IMR-90 (cell line): ENCODE measurements at regions not wholly inside any gene's neighbourhood (a gene's known extent, or its start where the extent isn't known, plus 50 kb on each side); places are given as distances from the start of the nearest gene placed in this dataset.

Experiments used
- ATAC-seq: fragments of 200-7000 bp; cut with Tn5 transposase; 2 replicates; pipeline ENCODE4 v1.9.1; 2020; ENCODE audit warnings: low read depth, mild to moderate bottlenecking, moderate library complexity
- BruUV-seq: library from RNA; stranded (reverse); fragments of 400-500 nt; replicated peaks from 2 replicates; lab custom pipeline; 2021; lab: Mats Ljungman, UMichigan
- CTCF ChIA-PET: fragments of 300-600 bp; formaldehyde crosslinking; extraction: SDS; loops from one replicate; lab custom pipeline; 2021; ENCODE audit warnings: antibody characterized with exemption; lab: Yijun Ruan, JAX
- POLR2A ChIA-PET: fragments of 300-600 bp; sonication (Branson Sonifier 250); formaldehyde crosslinking; loops from one replicate; lab custom pipeline; 2022; ENCODE audit warnings: antibody characterized with exemption; ENCODE audit not compliant: unreplicated experiment; lab: Charles Lee
- DNase-seq: peaks from one replicate; pipeline ENCODE4 v3.0.0; 2013
- H2AFZ ChIP-seq: replicated peaks from 2 replicates; pipeline ENCODE3; 2013; ENCODE audit warnings: low read length, mild to moderate bottlenecking; ENCODE audit not compliant: poor library complexity
- H2AK5ac ChIP-seq: 2 replicates; pipeline ENCODE4 v1.6.1; 2013; ENCODE audit warnings: low read depth, low read length, inconsistent platforms
- H2AK9ac ChIP-seq: replicated peaks from 2 replicates; pipeline ENCODE3; 2013; ENCODE audit warnings: mild to moderate bottlenecking, low read depth, low read length, moderate library complexity; ENCODE audit not compliant: poor library complexity
- H2BK120ac ChIP-seq: 2 replicates; pipeline ENCODE4 v1.6.1; 2013; ENCODE audit warnings: low read depth, low read length, inconsistent platforms
- H2BK15ac ChIP-seq: 3 replicates; pipeline ENCODE4 v1.6.1; 2013; ENCODE audit warnings: low read depth, low read length, inconsistent platforms
- H2BK20ac ChIP-seq: 2 replicates; pipeline ENCODE4 v1.6.1; 2013; ENCODE audit warnings: low read depth, mild to moderate bottlenecking, inconsistent platforms, low read length, moderate library complexity
- H2BK5ac ChIP-seq: 2 replicates; pipeline ENCODE4 v1.6.1; 2013; ENCODE audit warnings: mild to moderate bottlenecking, low read depth, low read length, inconsistent platforms; ENCODE audit not compliant: poor library complexity, severe bottlenecking
- H3K14ac ChIP-seq: replicated peaks from 2 replicates; pipeline ENCODE4 v1.6.1; 2013; ENCODE audit warnings: low read depth, low read length, inconsistent platforms
- H3K18ac ChIP-seq: 2 replicates; pipeline ENCODE4 v1.6.1; 2013; ENCODE audit warnings: low read depth, low read length, control low read depth
- H3K23ac ChIP-seq: 2 replicates; pipeline ENCODE4 v1.6.1; 2013; ENCODE audit warnings: low read depth, low read length, inconsistent platforms
- H3K27ac ChIP-seq: 2 replicates; pipeline ENCODE4 v1.5.1; 2013; ENCODE audit warnings: mild to moderate bottlenecking, control low read depth, low read length; ENCODE audit not compliant: insufficient read depth
- H3K27me3 ChIP-seq: 2 replicates; pipeline ENCODE4 v1.6.1; 2013; ENCODE audit warnings: low read length; ENCODE audit not compliant: control insufficient read depth, insufficient read depth
- H3K36me3 ChIP-seq: 2 replicates; pipeline ENCODE4 v1.6.1; 2013; ENCODE audit warnings: low read length, mixed read lengths; ENCODE audit not compliant: control insufficient read depth, insufficient read depth
- H3K4ac ChIP-seq: 2 replicates; pipeline ENCODE4 v1.6.1; 2013; ENCODE audit warnings: low read depth, low read length, inconsistent platforms
- H3K4me1 ChIP-seq: 2 replicates; pipeline ENCODE4 v1.6.1; 2013; ENCODE audit warnings: low read length, mixed read lengths; ENCODE audit not compliant: control insufficient read depth, insufficient read depth
- H3K4me2 ChIP-seq: 2 replicates; pipeline ENCODE4 v1.6.1; 2013; ENCODE audit warnings: low read depth, mild to moderate bottlenecking, control low read depth, low read length, moderate library complexity
- H3K4me3 ChIP-seq: 2 replicates; pipeline ENCODE4 v1.5.1; 2013; ENCODE audit warnings: low read depth, mild to moderate bottlenecking, control low read depth, low read length, moderate library complexity; ENCODE audit not compliant: insufficient read depth
- H3K56ac ChIP-seq: 2 replicates; pipeline ENCODE4 v1.6.1; 2013; ENCODE audit warnings: low read length, inconsistent platforms; ENCODE audit not compliant: insufficient read depth; ENCODE audit errors: extremely low read depth
- H3K79me1 ChIP-seq, 2 experiments: 2 replicates each; pipeline ENCODE4 v1.6.1; 2013; ENCODE audit warnings: low read length in 2 of 2, inconsistent platforms in 1 of 2, low read depth in 1 of 2
- H3K9ac ChIP-seq: 2 replicates; pipeline ENCODE4 v1.6.1; 2013; ENCODE audit warnings: low read depth, low read length, control low read depth
- H3K9me1 ChIP-seq: 2 replicates; pipeline ENCODE4 v1.6.1; 2013; ENCODE audit warnings: low read length, inconsistent platforms; ENCODE audit not compliant: insufficient read depth
- H3K9me3 ChIP-seq: 2 replicates; pipeline ENCODE4 v1.6.1; 2013; ENCODE audit warnings: low read length; ENCODE audit not compliant: control insufficient read depth, insufficient read depth
- H4K20me1 ChIP-seq: 2 replicates; pipeline ENCODE4 v1.6.1; 2013; ENCODE audit warnings: low read length, inconsistent platforms; ENCODE audit not compliant: insufficient read depth
- H4K5ac ChIP-seq: 2 replicates; pipeline ENCODE4 v1.6.1; 2013; ENCODE audit warnings: mild to moderate bottlenecking, low read depth, low read length, control low read depth
- H4K8ac ChIP-seq, 2 experiments: 2 replicates each; pipeline ENCODE4 v1.6.1; 2013; ENCODE audit warnings: low read depth in 2 of 2, low read length in 2 of 2, control low read depth in 1 of 2, inconsistent platforms in 1 of 2
- H4K91ac ChIP-seq: 2 replicates; pipeline ENCODE4 v1.6.1; 2013; ENCODE audit warnings: low read depth, low read length, inconsistent platforms; ENCODE audit not compliant: insufficient read depth
- RFX5 ChIP-seq: IDR thresholded peaks from 2 replicates; pipeline ENCODE4 v1.8.0; 2012; ENCODE audit warnings: low read depth, mild to moderate bottlenecking, low read length, moderate library complexity
- WGBS, 2 experiments: methylation state at CpG; one replicate each; pipeline versions ENCODE4 v1.1.5 to v1.1.7; 2013; ENCODE audit warnings: missing lambda C conversion rate in 2 of 2; ENCODE audit not compliant: insufficient read length in 1 of 2; ENCODE audit errors: extremely low coverage in 2 of 2; 5-methylcytosine and 5-hydroxymethylcytosine counted together
- dilution Hi-C: fragments of 300-500 bp; cut with HindIII; formaldehyde crosslinking; loops from one replicate; pipeline ENCODE4 v1.14.3; 2018; ENCODE audit warnings: low sequenced_read_pairs; ENCODE audit not compliant: unreplicated experiment
- in situ Hi-C: fragments of 300-500 bp; cut with MboI; formaldehyde crosslinking; loops from 3 replicates; pipeline ENCODE4 v1.14.3; 2019; ENCODE audit warnings: low sequenced_read_pairs, inconsistent platforms, mixed read lengths
- intact Hi-C: fragments of 100-400 bp; cut with micrococcal nuclease; formaldehyde crosslinking; loops from 2 replicates; pipeline ENCODE4 v1.10.0; 2022

DNA sequence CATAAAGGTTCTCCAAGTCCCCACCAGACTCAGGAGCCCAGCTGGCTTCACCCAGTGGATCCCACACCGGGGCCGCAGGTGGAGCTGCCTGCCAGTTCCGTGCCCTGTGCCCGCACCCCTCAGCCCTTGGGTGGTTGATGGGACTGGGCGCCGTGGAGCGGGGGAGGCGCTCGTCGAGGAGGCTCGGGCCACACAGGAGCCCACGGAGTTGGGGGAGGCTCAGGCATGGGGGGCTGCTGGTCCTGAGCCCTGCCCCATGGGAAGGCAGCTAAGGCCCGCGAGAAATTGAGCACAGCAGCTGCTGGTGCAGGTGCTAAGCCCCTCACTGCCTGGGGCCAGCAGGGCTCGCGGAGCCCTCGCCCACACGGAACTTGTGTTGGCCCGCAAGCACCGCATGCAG is 234.4 kb upstream of the HSF2 start:
- Histone ChIP-seq H3K23ac (no peak overlapping the region), H3K14ac (no peak overlapping the region), H4K20me1 (no peaks in the 10 kb centered on the region), H3K56ac (no peak overlapping the region), H2BK20ac (no peak overlapping the region), H4K8ac (no peak overlapping the region), H2BK120ac (no peak overlapping the region), H3K9ac (no peak overlapping the region), H2BK5ac (no peak overlapping the region), H2AFZ (no peak overlapping the region), H4K91ac (no peak overlapping the region), H2AK5ac (no peak overlapping the region), H3K36me3 (no peaks in the 10 kb centered on the region), H3K9me1 (no peaks in the 10 kb centered on the region), H2AK9ac (no peak overlapping the region), H3K27ac (no peak overlapping the region), H3K18ac (no peak overlapping the region), H4K5ac (no peak overlapping the region), H3K4ac (no peak overlapping the region), H3K4me1 (no peaks in the 10 kb centered on the region), H3K79me1 (no peaks in the 10 kb centered on the region), H3K4me3 (no peak overlapping the region), H3K4me2 (no peak overlapping the region), H3K9me3 (no peaks in the 10 kb centered on the region), H2BK15ac (no peak overlapping the region), H3K27me3 (no peaks in the 10 kb centered on the region)
- BruUV-seq = no TSS peak
- DNase-seq = no peak
- POLR2A ChIA-PET = no interaction called here
- CTCF ChIA-PET = no interaction called here
- in situ Hi-C loops = no loop called here
- intact Hi-C loops = no loop called here
- TF ChIP-seq RFX5 = no peak
- dilution Hi-C loops = no loop called here
- WGBS, 2 experiments = 90% methylated on average over 3 of the region's 20 CpGs; no CpG with 5 or more reads in 1 of the 2 experiments
- ATAC-seq = no peak
